ENCODE measurements at regions not wholly inside any gene's neighbourhood (a gene's known extent, or its start where the extent isn't known, plus 50 kb on each side); places are given as distances from the start of the nearest gene placed in this dataset.

DNA sequence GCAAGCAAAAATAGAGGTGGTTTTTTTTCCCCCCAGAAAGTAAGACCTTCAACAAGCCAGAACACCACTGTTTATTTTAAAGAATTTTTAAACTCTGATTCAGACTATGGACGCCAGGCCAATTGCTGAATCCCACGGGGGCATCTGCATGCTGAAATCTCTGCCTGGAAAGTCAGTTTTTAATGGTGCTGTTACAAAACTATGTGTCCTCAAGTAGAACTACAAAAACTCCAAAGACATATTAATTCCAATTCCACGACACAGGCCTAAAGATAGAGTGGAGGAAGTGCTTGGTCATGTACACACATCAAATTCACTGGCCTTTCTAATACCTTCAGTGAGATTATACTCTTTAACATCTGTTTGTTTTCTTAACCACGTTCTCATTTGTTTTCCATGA, 490.5 kb upstream of the NR2F2 start:
- DNase-seq (ENCODE audit: low spot score): no peak
- in situ Hi-C loops (cut with HindIII; ENCODE audit: low sequenced_read_pairs): no loop called here

DNA sequence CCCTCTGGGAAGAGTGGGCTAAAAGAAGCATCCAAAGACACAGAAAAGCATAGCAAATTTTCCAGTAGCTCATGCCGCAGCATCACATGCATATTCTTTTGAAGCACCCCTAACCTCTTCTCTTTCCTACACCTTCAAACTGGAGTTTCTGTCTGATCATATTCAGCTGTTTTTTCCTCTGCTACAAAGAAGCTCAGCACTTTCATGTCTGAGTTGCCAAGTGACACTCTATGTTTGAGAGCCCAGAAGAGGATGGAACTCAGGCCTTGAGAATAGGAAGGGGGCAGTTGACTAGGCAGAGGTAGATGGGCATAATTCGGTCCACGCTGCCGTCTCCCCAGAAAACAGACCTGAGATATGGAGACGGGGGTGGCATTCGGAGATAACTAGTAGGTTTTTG, 489.6 kb upstream of the NR2F2 start:
- in situ Hi-C loops (cut with HindIII; ENCODE audit: low sequenced_read_pairs): no loop called here

GRCh38 chr15:95842576-95842975, 487.9 kb upstream of the NR2F2 start:
- in situ Hi-C loops (cut with HindIII; ENCODE audit: low sequenced_read_pairs): no loop called here
- DNase-seq (ENCODE audit: low spot score): no peak

More for the DNA sequence above, 489.6 kb upstream of the NR2F2 start:
- no peak for DNase-seq (ENCODE audit: low spot score)

GRCh38 chr15:95843241-95843910, 487.1 kb upstream of the NR2F2 start:
- in situ Hi-C loops (cut with HindIII; ENCODE audit: low sequenced_read_pairs): no loop called here
- no peak for DNase-seq (ENCODE audit: low spot score)

- no peak for DNase-seq (ENCODE audit: low spot score)
- in situ Hi-C loops (cut with HindIII; ENCODE audit: low sequenced_read_pairs): no loop called here
Measured at GRCh38 chr15:95845862-95846515, 484.5 kb upstream of the NR2F2 start.

GRCh38 chr15:95848126-95848525, 482.4 kb upstream of the NR2F2 start:
- no peak for DNase-seq (ENCODE audit: low spot score)
- in situ Hi-C loops (cut with HindIII; ENCODE audit: low sequenced_read_pairs): no loop called here

DNA sequence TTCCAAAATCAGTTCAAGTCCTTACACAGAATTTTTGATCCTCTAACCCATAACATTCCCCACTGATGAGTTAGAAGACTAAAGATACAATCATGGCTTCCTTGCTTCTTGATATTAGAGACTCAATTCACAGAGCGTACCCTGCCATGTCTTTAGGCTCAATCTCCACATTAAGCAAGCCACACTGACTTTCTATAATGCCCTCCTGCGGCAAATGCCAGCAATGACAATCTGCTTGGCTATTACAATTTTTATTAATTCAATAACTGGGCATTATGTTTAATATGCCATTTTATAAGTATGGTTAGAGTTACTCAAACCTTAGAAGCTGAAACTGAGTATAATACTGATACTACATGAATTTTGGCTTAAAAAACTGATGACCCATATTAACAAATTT, 479.7 kb upstream of the NR2F2 start:
- in situ Hi-C loops (cut with HindIII; ENCODE audit: low sequenced_read_pairs): no loop called here
- DNase-seq (ENCODE audit: low spot score): no peak

GRCh38 chr15:95853350-95853749, 477.1 kb upstream of the NR2F2 start:
- in situ Hi-C loops (cut with HindIII; ENCODE audit: low sequenced_read_pairs): no loop called here
- no peak for DNase-seq (ENCODE audit: low spot score)

- in situ Hi-C loops (cut with HindIII; ENCODE audit: low sequenced_read_pairs): no loop called here
- no peak for DNase-seq (ENCODE audit: low spot score)
Measured at GRCh38 chr15:95857124-95857757, 473.3 kb upstream of the NR2F2 start.

- no peak for DNase-seq (ENCODE audit: low spot score)
- in situ Hi-C loops (cut with HindIII; ENCODE audit: low sequenced_read_pairs): no loop called here
Measured at GRCh38 chr15:95857758-95858157, 472.7 kb upstream of the NR2F2 start.

- in situ Hi-C loops (cut with HindIII; ENCODE audit: low sequenced_read_pairs): no loop called here
- DNase-seq (ENCODE audit: low spot score): no peak
Measured at GRCh38 chr15:95860406-95860805, 470.1 kb upstream of the NR2F2 start.

- no peak for DNase-seq (ENCODE audit: low spot score)
- in situ Hi-C loops (cut with HindIII; ENCODE audit: low sequenced_read_pairs): no loop called here
Measured at GRCh38 chr15:95864467-95864886, 466.0 kb upstream of the NR2F2 start.

DNA sequence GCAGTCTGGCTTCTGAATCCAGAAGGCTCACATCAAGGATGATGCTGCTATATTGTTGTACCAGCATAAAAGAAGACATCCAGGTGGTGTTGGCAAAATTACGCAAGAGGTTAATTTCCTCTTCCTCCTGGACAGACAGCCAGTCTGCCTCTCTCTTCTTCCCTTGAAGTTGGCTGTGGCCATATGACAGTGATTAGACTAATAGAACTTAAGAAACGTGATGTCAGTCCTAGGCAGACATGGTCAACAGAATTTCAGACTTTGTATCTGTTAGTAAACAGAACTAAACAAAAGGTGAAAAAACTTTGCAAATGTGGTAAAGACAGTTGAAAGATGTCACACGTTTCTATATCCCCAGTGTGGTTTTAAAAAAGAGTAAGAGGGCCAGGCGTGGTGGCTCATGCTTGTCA, 465.2 kb upstream of the NR2F2 start:
- DNase-seq (ENCODE audit: low spot score): no peak
- in situ Hi-C loops (cut with HindIII; ENCODE audit: low sequenced_read_pairs): no loop called here

- in situ Hi-C loops (cut with HindIII; ENCODE audit: low sequenced_read_pairs): no loop called here
- no peak for DNase-seq (ENCODE audit: low spot score)
Measured at GRCh38 chr15:95866711-95867440, 463.6 kb upstream of the NR2F2 start.

DNA sequence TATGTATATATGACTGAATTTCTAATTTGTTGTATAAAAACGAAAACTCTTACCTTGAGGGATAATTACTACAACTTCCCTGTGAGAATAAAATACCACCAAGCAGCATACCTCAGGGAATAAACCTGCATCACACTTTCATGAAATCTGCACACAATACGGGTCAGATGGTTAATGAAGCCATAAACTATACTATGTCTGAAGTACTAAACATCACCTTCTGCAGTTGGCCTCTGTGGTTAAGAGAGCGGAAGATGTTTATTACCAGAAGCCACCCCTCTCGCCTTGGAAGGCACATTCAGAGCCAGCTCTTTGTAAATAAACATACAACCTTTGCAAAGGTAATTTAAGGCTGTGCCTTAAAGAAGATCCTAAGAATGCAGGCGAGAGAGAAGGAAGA, 462.1 kb upstream of the NR2F2 start:
- in situ Hi-C loops (cut with HindIII; ENCODE audit: low sequenced_read_pairs): no loop called here
- DNase-seq (ENCODE audit: low spot score): no peak

DNA sequence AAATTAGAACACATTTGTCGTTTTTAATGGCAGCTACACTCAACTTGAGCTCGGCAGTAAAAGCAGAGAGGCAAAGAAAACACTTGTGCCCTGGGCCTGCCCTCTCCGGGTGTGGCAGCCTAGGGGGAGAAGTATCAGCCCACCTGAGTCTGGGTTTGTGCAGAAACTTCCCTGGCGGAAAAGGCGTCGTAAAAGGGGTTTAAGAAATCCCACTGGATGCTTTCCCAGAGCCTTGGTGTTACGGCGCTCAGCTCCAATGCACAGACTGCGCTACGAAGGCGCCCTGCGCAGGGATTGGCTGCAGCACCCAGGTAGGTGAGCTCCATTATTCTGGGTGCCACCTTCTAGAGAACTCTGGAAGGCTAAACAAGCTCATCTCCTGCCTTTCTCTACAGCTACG, 461.5 kb upstream of the NR2F2 start:
- no peak for DNase-seq (ENCODE audit: low spot score)
- in situ Hi-C loops (cut with HindIII; ENCODE audit: low sequenced_read_pairs): no loop called here

DNA sequence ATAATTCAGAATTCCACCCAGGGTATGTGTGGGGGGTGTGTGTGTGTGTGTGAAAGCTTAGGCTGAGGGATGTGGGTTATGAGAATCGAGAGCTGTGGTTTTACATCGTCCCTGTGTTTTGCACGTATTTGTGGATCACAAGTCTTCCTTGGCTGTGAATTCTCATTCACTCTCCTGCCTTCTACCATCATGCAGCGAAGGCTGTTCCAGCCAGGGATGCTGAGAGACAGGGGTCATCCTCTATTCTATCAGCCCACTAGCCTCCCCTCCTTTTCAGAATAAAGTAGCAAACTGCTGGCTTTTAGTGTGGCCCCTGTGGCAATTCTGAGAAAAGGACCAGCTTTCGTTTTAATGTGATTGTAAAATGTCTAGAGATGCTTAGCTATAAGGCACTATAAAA, 460.6 kb upstream of the NR2F2 start:
- DNase-seq (ENCODE audit: low spot score): no peak
- in situ Hi-C loops (cut with HindIII; ENCODE audit: low sequenced_read_pairs): no loop called here

DNA sequence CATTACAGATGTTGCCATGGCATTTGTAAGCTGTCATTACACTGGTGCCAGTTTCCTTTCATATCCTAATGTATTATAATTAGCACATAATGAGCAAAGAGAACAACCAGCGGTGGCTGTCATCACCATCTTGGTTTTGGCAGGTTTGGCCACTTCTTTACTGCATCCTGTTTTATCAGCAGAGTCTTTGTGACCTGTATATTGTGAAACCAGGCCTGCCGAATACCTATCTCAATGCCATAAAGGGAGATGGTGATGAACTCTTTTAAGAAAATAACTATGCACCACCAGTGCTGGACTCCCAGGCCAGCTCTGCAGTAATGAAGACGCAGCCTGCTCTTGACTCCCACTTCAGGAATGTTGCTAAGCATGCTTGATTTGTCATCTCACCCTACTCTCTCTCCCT, 458.1 kb upstream of the NR2F2 start:
- no peak for DNase-seq (ENCODE audit: low spot score)
- in situ Hi-C loops (cut with HindIII; ENCODE audit: low sequenced_read_pairs): no loop called here

DNA sequence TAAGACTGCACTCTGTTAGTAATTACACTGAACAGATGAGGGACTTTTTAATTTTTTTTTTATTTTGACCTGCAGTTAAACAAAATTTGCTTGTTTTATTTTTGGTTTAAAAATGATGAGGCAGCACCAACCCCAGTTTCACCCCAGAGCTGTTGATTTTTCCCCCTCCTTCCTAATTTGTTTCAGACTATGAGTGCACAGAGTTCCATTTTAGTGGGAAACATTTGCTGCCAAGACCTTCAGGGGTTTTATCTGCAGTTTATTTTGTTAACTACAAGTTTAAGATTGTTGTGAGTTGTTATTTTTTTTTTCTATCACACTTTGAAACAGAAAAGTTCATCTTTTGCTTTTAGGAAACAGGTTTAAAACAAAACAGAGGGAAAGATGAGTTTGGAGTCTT, 455.9 kb upstream of the NR2F2 start:
- no peak for DNase-seq (ENCODE audit: low spot score)
- in situ Hi-C loops (cut with HindIII; ENCODE audit: low sequenced_read_pairs): no loop called here

GRCh38 chr15:95875121-95875643, 455.3 kb upstream of the NR2F2 start:
- in situ Hi-C loops (cut with HindIII; ENCODE audit: low sequenced_read_pairs): no loop called here
- no peak for DNase-seq (ENCODE audit: low spot score)

Data from G401 (cell line).